HFFc6 (cell line): ENCODE measurements at regions not wholly inside any gene's neighbourhood (a gene's known extent, or its start where the extent isn't known, plus 50 kb on each side); places are given as distances from the start of the nearest gene placed in this dataset.

ENCODE experiments used
- DNase-seq: peaks from one replicate; pipeline ENCODE4 v3.0.0-alpha.2; 2018
- H3K27ac Mint-ChIP-seq: 2 replicates; pipeline ENCODE4 v1.8.0; 2020; ENCODE audit warnings: mild to moderate bottlenecking, mixed read lengths
- H3K27me3 Mint-ChIP-seq: 2 replicates; pipeline ENCODE4 v1.8.0; 2021; ENCODE audit warnings: mild to moderate bottlenecking, moderate library complexity, mixed read lengths; ENCODE audit not compliant: insufficient read depth
- H3K36me3 Mint-ChIP-seq: 2 replicates; pipeline ENCODE4 v1.8.0; 2021; ENCODE audit warnings: low read depth, mixed read lengths
- H3K4me1 Mint-ChIP-seq: 2 replicates; pipeline ENCODE4 v1.8.0; 2020; ENCODE audit warnings: low read depth, mixed read lengths
- H3K4me3 Mint-ChIP-seq: 2 replicates; pipeline ENCODE4 v1.8.0; 2020; ENCODE audit warnings: mild to moderate bottlenecking, moderate library complexity, mixed read lengths
- H3K9me3 Mint-ChIP-seq: 2 replicates; pipeline ENCODE4 v1.8.0; 2020; ENCODE audit warnings: mild to moderate bottlenecking, mixed read lengths
- TF ChIP-seq, protein P1 (sequence below): fragments of 200-600 bp; sonication (generic); IDR thresholded peaks from 2 replicates; pipeline ENCODE4 v1.5.0; 2021; ENCODE audit warnings: antibody characterized with exemption, mild to moderate bottlenecking

DNA sequence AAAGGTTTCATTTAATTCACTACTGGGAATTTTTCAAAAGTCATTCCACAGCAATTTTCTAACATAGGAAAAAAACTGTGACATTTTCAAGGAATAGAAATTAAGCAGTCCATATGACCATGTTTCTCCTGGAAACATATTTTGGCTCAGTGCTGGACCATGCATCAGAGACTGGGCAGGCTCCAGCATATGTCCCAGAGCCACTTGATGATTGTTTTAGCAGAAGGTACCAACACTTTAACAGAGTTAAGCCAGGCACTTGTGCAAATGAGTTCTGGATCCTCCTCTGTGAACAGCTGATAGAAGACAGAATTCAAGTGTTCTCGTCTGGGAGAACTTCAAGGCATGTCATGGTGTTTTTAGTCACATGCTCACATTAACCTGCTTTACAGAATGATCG is 516.3 kb downstream of the COL12A1 start:
- TF ChIP-seq, protein P1, sequence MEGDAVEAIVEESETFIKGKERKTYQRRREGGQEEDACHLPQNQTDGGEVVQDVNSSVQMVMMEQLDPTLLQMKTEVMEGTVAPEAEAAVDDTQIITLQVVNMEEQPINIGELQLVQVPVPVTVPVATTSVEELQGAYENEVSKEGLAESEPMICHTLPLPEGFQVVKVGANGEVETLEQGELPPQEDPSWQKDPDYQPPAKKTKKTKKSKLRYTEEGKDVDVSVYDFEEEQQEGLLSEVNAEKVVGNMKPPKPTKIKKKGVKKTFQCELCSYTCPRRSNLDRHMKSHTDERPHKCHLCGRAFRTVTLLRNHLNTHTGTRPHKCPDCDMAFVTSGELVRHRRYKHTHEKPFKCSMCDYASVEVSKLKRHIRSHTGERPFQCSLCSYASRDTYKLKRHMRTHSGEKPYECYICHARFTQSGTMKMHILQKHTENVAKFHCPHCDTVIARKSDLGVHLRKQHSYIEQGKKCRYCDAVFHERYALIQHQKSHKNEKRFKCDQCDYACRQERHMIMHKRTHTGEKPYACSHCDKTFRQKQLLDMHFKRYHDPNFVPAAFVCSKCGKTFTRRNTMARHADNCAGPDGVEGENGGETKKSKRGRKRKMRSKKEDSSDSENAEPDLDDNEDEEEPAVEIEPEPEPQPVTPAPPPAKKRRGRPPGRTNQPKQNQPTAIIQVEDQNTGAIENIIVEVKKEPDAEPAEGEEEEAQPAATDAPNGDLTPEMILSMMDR: no peak
- H3K27ac Mint-ChIP-seq: no peak overlapping the region
- no peak for DNase-seq
- H3K9me3 Mint-ChIP-seq: no peaks in the 10 kb centered on the region
- no peaks in the 10 kb centered on the region for H3K36me3 Mint-ChIP-seq
- H3K4me3 Mint-ChIP-seq: no peak overlapping the region
- H3K4me1 Mint-ChIP-seq: no peaks in the 10 kb centered on the region
- H3K27me3 Mint-ChIP-seq: no peaks in the 10 kb centered on the region; the same call in 1 of the 2 replicates

DNA sequence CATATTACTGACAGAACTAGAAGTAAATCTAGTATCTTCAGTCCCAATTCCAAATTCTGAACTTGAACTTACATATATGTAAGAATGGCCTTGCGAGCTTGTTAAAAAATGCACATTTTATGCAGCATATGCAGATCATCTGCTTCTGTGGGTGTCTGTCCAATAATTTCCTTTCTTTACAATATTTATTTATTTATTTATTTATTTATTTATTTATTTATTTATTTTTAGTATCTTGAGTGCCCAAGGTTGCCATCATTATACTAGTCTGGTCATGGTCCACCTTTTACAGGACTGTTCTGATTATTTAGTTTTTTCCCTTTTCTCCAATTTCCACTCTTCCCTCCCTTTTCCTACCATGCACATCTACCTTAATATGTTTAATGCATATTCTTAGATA is 528.4 kb downstream of the COL12A1 start:
- H3K36me3 Mint-ChIP-seq: no peaks in the 10 kb centered on the region
- H3K27me3 Mint-ChIP-seq: no peaks in the 10 kb centered on the region; the same call in 1 of the 2 replicates
- no peak overlapping the region for H3K27ac Mint-ChIP-seq
- TF ChIP-seq, protein P1: no peak
- peaks cover under 1% of the 10 kb centered on the region for H3K4me1 Mint-ChIP-seq
- no peak overlapping the region for H3K4me3 Mint-ChIP-seq
- no peak for DNase-seq
- H3K9me3 Mint-ChIP-seq: no peaks in the 10 kb centered on the region

GRCh38 chr6:74676906-74677305 is 528.9 kb downstream of the COL12A1 start:
- Mint-ChIP-seq H3K36me3 (no peaks in the 10 kb centered on the region), H3K27me3 (no peaks in the 10 kb centered on the region; the same call in 1 of the 2 replicates), H3K4me3 (no peak overlapping the region), H3K4me1 (peaks cover 6% of the 10 kb centered on the region), H3K27ac (no peak overlapping the region), H3K9me3 (no peaks in the 10 kb centered on the region)
- TF ChIP-seq, protein P1: no peak
- no peak for DNase-seq

- no peaks in the 10 kb centered on the region for H3K36me3 Mint-ChIP-seq
- no peak overlapping the region for H3K27ac Mint-ChIP-seq
- TF ChIP-seq, protein P1: no peak
- no peak overlapping the region for H3K4me3 Mint-ChIP-seq
- H3K9me3 Mint-ChIP-seq: no peaks in the 10 kb centered on the region
- no peak for DNase-seq
- H3K4me1 Mint-ChIP-seq: peaks cover 17% of the 10 kb centered on the region
- no peaks in the 10 kb centered on the region; the same call in 1 of the 2 replicates for H3K27me3 Mint-ChIP-seq
Measured at GRCh38 chr6:74674377-74674776, 531.5 kb downstream of the COL12A1 start.

GRCh38 chr6:74671558-74672025 is 534.3 kb downstream of the COL12A1 start:
- Mint-ChIP-seq H3K27ac (peak overlapping the region; percentile 3; the same call in 1 of the 2 replicates), H3K4me1 (peaks cover 17% of the 10 kb centered on the region)

More at GRCh38 chr6:74671558-74672025, 534.3 kb downstream of the COL12A1 start:
- peak; percentile 81 for DNase-seq
- H3K4me3 Mint-ChIP-seq: peak overlapping the region; percentile 35
- no peaks in the 10 kb centered on the region; the same call in 1 of the 2 replicates for H3K27me3 Mint-ChIP-seq
- H3K9me3 Mint-ChIP-seq: no peaks in the 10 kb centered on the region
- no peaks in the 10 kb centered on the region for H3K36me3 Mint-ChIP-seq
- TF ChIP-seq, protein P1: no peak
